Peyer's patch (tissue), 4 donors: ENCODE measurements at regions not wholly inside any gene's neighbourhood (a gene's known extent, or its start where the extent isn't known, plus 50 kb on each side); places are given as distances from the start of the nearest gene placed in this dataset.

Experiments used
- POLR2A ChIP-seq, 2 donors: fragments of 450-650 bp; IDR thresholded peaks; one replicate each; pipeline ENCODE4 v1.5.1; 2017; ENCODE audit warnings: antibody characterized with exemption in 2 of 2, mild to moderate bottlenecking in 2 of 2, moderate library complexity in 2 of 2
- TF ChIP-seq, protein P1 (sequence below), 6 experiments: fragments of 450-650 bp in 4 of 6; fragments of 200-600 bp in 2 of 6; sonication (generic) in 1 of 6; IDR thresholded peaks; one replicate each; pipeline ENCODE4 v1.5.1; 2017 to 2019; ENCODE audit warnings: antibody characterized with exemption in 6 of 6, mild to moderate bottlenecking in 3 of 6, moderate library complexity in 1 of 6

DNA sequence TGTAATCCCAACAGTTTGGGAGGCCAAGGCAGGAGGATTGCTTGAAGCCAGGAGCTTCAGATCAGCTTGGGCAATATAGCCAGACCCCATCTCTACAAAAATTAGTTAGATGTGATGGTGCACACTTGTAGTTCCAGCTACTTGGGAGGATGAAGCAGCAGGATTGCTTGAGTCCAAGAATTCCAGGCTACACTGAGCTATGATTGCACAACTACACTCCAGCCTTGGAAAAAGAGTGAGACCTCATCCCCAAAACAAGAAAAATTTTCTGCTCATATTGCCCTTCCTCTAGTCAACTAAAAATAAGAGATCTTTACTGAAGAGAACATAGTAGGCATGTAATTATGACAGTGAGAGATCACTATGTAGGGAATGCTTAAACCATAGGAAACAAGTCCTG, 60.9 kb upstream of the SPATA12 start:
- TF ChIP-seq, protein P1, sequence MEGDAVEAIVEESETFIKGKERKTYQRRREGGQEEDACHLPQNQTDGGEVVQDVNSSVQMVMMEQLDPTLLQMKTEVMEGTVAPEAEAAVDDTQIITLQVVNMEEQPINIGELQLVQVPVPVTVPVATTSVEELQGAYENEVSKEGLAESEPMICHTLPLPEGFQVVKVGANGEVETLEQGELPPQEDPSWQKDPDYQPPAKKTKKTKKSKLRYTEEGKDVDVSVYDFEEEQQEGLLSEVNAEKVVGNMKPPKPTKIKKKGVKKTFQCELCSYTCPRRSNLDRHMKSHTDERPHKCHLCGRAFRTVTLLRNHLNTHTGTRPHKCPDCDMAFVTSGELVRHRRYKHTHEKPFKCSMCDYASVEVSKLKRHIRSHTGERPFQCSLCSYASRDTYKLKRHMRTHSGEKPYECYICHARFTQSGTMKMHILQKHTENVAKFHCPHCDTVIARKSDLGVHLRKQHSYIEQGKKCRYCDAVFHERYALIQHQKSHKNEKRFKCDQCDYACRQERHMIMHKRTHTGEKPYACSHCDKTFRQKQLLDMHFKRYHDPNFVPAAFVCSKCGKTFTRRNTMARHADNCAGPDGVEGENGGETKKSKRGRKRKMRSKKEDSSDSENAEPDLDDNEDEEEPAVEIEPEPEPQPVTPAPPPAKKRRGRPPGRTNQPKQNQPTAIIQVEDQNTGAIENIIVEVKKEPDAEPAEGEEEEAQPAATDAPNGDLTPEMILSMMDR (IDR thresholded peaks at IDR 0.05), result no peak
- no peak for TF ChIP-seq POLR2A (IDR thresholded peaks at IDR 0.05)
